ENCODE measurements at regions not wholly inside any gene's neighbourhood (a gene's known extent, or its start where the extent isn't known, plus 50 kb on each side); places are given as distances from the start of the nearest gene placed in this dataset.

GRCh38 chr6:27772261-27773001 lies 139.8 kb downstream of the OR2B2 start:
- Histone ChIP-seq H3K27me3 (peaks cover 5% of the 10 kb centered on the region), H3K9me3 (replicated peaks in 1 of 3) (no peaks in the 10 kb centered on the region), H3K4me1 (replicated peaks in 1 of 2) (no peaks in the 10 kb centered on the region), H3K27ac (no peak overlapping the region), H3K4me3 (no peak overlapping the region), H3K36me3 (replicated peaks in 1 of 2) (no peaks in the 10 kb centered on the region)
- 9 to 21% (median 14%) methylated on average over 20 to 33 of the region's 33 CpGs for WGBS, 4 donors
- intact Hi-C loops (cut with DNase I), result no loop called here
- DNase-seq, result peak; percentile 79 to 92 (median 88)
- TF ChIP-seq CTCF (IDR thresholded peaks at IDR 0.05) (peak; percentile 87 to 94 (median 91)), POLR2A (IDR thresholded peaks at IDR 0.05) (no peak)

- Histone ChIP-seq H3K4me3 (no peak overlapping the region), H3K36me3 (replicated peaks in 1 of 2) (no peaks in the 10 kb centered on the region), H3K27me3 (peaks cover 5% of the 10 kb centered on the region), H3K9me3 (replicated peaks in 1 of 3) (no peaks in the 10 kb centered on the region), H3K27ac (no peak overlapping the region), H3K4me1 (replicated peaks in 1 of 2) (no peaks in the 10 kb centered on the region)
- WGBS, 4 donors, result 53 to 60% (median 55%) methylated on average over 4 of the region's 4 CpGs
- intact Hi-C loops (cut with DNase I), result no loop called here
- no peak for TF ChIP-seq POLR2A (IDR thresholded peaks at IDR 0.05)
- TF ChIP-seq CTCF (IDR thresholded peaks at IDR 0.05), result no peak
- no peak for DNase-seq
These were observed 141.0 kb downstream of the OR2B2 start for GRCh38 chr6:27771235-27771634.

GRCh38 chr6:27770724-27771123 lies 141.5 kb downstream of the OR2B2 start:
- Histone ChIP-seq H3K9me3 (replicated peaks in 1 of 3) (no peaks in the 10 kb centered on the region), H3K4me3 (no peak overlapping the region), H3K36me3 (replicated peaks in 1 of 2) (no peaks in the 10 kb centered on the region), H3K27me3 (peaks cover 5% of the 10 kb centered on the region), H3K27ac (no peak overlapping the region), H3K4me1 (replicated peaks in 1 of 2) (no peaks in the 10 kb centered on the region)
- TF ChIP-seq CTCF (IDR thresholded peaks at IDR 0.05), result no peak
- no peak for TF ChIP-seq POLR2A (IDR thresholded peaks at IDR 0.05)
- no peak for DNase-seq
- intact Hi-C loops (cut with DNase I), result no loop called here
- WGBS, 4 donors, result 79 to 81% (median 80%) methylated on average over 3 of the region's 3 CpGs

DNA sequence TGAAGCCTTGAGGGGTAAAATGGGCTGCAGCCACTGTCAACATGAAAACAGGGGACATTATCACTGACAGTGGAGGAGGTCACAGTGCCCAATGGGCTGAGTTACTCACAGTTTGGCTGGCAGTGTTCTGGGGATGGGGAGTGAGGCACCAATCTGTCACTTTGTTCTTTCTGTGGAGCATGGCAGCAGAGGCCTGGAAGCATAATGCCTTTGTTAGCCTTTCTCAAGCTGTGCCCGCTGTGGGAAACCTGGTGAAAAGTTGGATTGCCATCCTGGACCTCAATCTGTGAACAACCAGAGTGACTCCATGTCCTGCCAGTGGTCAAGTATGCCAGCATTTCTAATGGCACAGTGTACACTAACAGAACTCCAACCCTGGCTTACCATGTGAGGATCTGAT lies 143.6 kb downstream of the OR2B2 start:
- Histone ChIP-seq H3K4me1 (replicated peaks in 1 of 2) (no peaks in the 10 kb centered on the region), H3K27ac (no peak overlapping the region), H3K9me3 (replicated peaks in 1 of 3) (no peaks in the 10 kb centered on the region), H3K27me3 (peaks cover 5% of the 10 kb centered on the region), H3K36me3 (replicated peaks in 1 of 2) (no peaks in the 10 kb centered on the region), H3K4me3 (no peak overlapping the region)
- intact Hi-C loops (cut with DNase I), result no loop called here
- WGBS, 4 donors, result 84 to 100% (median 94%) methylated on average over 1 of the region's 1 CpG
- no peak for TF ChIP-seq CTCF (IDR thresholded peaks at IDR 0.05)
- no peak for DNase-seq

Measured in adrenal gland (tissue), 9 donors.